ENCODE measurements at regions not wholly inside any gene's neighbourhood (a gene's known extent, or its start where the extent isn't known, plus 50 kb on each side); places are given as distances from the start of the nearest gene placed in this dataset.

- intact Hi-C loops (cut with micrococcal nuclease) = no loop called here
- no peaks in the 10 kb centered on the region for H4K20me1 ChIP-seq (ENCODE audit: insufficient read depth)
- CTCF ChIA-PET = no interaction called here
- H3K9me2 ChIP-seq (ENCODE audit: insufficient read depth) = no peaks in the 10 kb centered on the region
- POLR2A ChIA-PET = no interaction called here
- no peaks in the 10 kb centered on the region for H3K9me3 ChIP-seq (ENCODE audit: control insufficient read depth in 1 of 2, insufficient read depth in 1 of 2, low read depth in 1 of 2, low read length in 2 of 2)
- H3K4me2 ChIP-seq (ENCODE audit: low read length) = no peak overlapping the region
- no peak for ATAC-seq
- DNase-seq (ENCODE audit: low read depth, low spot score) = no peak
- RAD21 ChIA-PET (ENCODE audit: low non-redundant PET in 1 of 2, low total read pairs in 2 of 2, uncharacterized antibody in 2 of 2, unreplicated experiment in 2 of 2) = no interaction called here
- no peaks in the 10 kb centered on the region for H3K36me3 ChIP-seq (ENCODE audit: control insufficient read depth in 1 of 2, insufficient read depth in 2 of 2, low read length in 2 of 2)
- H3K27ac ChIP-seq (ENCODE audit: low read depth, low read length) = no peak overlapping the region
- BruUV-seq (replicated peaks) = no TSS peak
- H3K9ac ChIP-seq (ENCODE audit: low read length) = no peak overlapping the region
- no peaks in the 10 kb centered on the region for H3K4me1 ChIP-seq (ENCODE audit: control insufficient read depth in 1 of 2, insufficient read depth in 2 of 2, low read length in 2 of 2)
- peaks cover 19% of the 10 kb centered on the region for H3K27me3 ChIP-seq (ENCODE audit: insufficient read depth, low read length)
- TF ChIP-seq SIN3A (IDR thresholded peaks at IDR 0.05; ENCODE audit: low read depth) = no peak
- TF ChIP-seq ZBTB33 (IDR thresholded peaks at IDR 0.05; ENCODE audit: extremely low read depth, insufficient replicate concordance, low read length) = no peak
- TF ChIP-seq POLR2A (IDR thresholded peaks at IDR 0.05; ENCODE audit: borderline replicate concordance, extremely low read depth, insufficient read depth, insufficient read length) = no peak
- no peak for TF ChIP-seq EZH2 (IDR thresholded peaks at IDR 0.05)
- TF ChIP-seq EZH2phosphoT487 (IDR thresholded peaks at IDR 0.05; ENCODE audit: borderline replicate concordance) = no peak
- no peak for TF ChIP-seq EGR1 (IDR thresholded peaks at IDR 0.05; ENCODE audit: low read depth)
- no peak for TF ChIP-seq ATF3 (IDR thresholded peaks at IDR 0.05)
- TF ChIP-seq JUND (IDR thresholded peaks at IDR 0.05) = no peak
- no peak for TF ChIP-seq MAX (IDR thresholded peaks at IDR 0.05)
- TF ChIP-seq CTCF (IDR thresholded peaks at IDR 0.05 in 2 of 3, conservative IDR thresholded peaks at IDR 0.05 in 1 of 3; ENCODE audit: borderline replicate concordance in 1 of 3, insufficient read depth in 1 of 3, low read depth in 2 of 3, low read length in 2 of 3) = no peak
- no peak for TF ChIP-seq ZFX (IDR thresholded peaks at IDR 0.05)
- no peak for TF ChIP-seq ZNF274 (IDR thresholded peaks at IDR 0.05; ENCODE audit: low read depth, low read length)
- TF ChIP-seq CEBPB (IDR thresholded peaks at IDR 0.05; ENCODE audit: low read depth) = no peak
- no peak for TF ChIP-seq REST (IDR thresholded peaks at IDR 0.05; ENCODE audit: low read depth)
- no peak for TF ChIP-seq SRF (IDR thresholded peaks at IDR 0.05; ENCODE audit: low read depth)
- no peak for TF ChIP-seq YY1 (IDR thresholded peaks at IDR 0.05; ENCODE audit: extremely low read depth, insufficient replicate concordance, low read depth, low read length)
- no peak for TF ChIP-seq ELF1 (IDR thresholded peaks at IDR 0.05; ENCODE audit: borderline replicate concordance, low read depth)
- TF ChIP-seq RAD21 (IDR thresholded peaks at IDR 0.05; ENCODE audit: low read depth) = no peak
- no peak for TF ChIP-seq FOSL1 (IDR thresholded peaks at IDR 0.05; ENCODE audit: low read depth)
- no peak for TF ChIP-seq SP1 (IDR thresholded peaks at IDR 0.05; ENCODE audit: low read depth)
- H2AFZ ChIP-seq (ENCODE audit: low read depth, low read length, poor library complexity, severe bottlenecking) = no peak overlapping the region
- H3K79me2 ChIP-seq (ENCODE audit: insufficient read depth, low read length) = no peaks in the 10 kb centered on the region
- H3K4me3 ChIP-seq (replicated peaks in 1 of 2; ENCODE audit: low read depth in 1 of 2, low read length in 2 of 2) = no peak overlapping the region
Measured at GRCh38 chr4:181498148-181498547, 745.1 kb upstream of the TENM3 start.

Data from HCT116 (cell line).